ENCODE measurements at regions not wholly inside any gene's neighbourhood (a gene's known extent, or its start where the extent isn't known, plus 50 kb on each side); places are given as distances from the start of the nearest gene placed in this dataset.

DNA sequence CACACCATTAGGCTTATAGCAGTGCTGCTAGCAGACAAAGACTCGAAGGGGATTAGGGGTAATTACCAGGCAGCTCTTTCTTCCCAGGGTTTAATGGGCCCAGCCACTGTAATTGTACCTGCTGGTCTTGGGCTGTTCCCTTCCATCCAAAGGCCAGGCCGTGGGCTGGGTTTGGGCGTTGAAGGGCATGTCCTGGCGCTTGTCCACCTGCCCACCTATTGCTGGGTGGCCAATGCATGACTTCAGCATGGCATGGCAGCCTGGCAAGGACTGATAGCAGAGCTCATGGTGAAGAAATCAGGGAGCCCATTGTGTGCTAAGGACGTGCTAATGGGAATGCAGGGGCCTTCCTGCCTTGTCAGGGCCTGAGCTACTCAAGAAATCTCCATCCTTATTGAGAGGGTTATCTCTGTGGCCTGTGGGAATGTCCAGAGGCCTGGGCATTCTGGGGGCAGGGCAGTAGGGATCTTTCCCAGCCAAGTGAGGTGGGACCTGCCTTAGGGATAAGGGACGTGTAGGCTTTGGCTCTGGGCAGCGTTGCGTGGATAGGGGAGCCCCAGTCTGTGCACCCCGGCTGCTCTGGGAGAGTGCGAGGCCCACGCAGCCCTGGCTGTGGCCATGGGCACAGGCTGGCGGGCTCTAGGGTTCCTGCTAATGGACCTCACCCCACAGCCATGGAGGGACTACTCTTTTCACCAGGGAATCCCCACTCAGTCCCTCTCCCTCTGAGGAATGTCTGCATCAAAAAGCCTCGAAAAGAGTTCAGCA is 116.1 kb upstream of the PITX1 start:
- TF ChIP-seq, protein P1, sequence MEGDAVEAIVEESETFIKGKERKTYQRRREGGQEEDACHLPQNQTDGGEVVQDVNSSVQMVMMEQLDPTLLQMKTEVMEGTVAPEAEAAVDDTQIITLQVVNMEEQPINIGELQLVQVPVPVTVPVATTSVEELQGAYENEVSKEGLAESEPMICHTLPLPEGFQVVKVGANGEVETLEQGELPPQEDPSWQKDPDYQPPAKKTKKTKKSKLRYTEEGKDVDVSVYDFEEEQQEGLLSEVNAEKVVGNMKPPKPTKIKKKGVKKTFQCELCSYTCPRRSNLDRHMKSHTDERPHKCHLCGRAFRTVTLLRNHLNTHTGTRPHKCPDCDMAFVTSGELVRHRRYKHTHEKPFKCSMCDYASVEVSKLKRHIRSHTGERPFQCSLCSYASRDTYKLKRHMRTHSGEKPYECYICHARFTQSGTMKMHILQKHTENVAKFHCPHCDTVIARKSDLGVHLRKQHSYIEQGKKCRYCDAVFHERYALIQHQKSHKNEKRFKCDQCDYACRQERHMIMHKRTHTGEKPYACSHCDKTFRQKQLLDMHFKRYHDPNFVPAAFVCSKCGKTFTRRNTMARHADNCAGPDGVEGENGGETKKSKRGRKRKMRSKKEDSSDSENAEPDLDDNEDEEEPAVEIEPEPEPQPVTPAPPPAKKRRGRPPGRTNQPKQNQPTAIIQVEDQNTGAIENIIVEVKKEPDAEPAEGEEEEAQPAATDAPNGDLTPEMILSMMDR (IDR thresholded peaks at IDR 0.05): no peak
- TF ChIP-seq JUNB (IDR thresholded peaks at IDR 0.05) (no peak), ESRRA (IDR thresholded peaks at IDR 0.05; ENCODE audit: borderline replicate concordance, low read length) (no peak), HDAC2 (IDR thresholded peaks at IDR 0.05) (no peak), RAD21 (conservative IDR thresholded peaks at IDR 0.05 in 1 of 2, IDR thresholded peaks at IDR 0.05 in 1 of 2) (no peak)
- TF ChIP-seq, protein P2, sequence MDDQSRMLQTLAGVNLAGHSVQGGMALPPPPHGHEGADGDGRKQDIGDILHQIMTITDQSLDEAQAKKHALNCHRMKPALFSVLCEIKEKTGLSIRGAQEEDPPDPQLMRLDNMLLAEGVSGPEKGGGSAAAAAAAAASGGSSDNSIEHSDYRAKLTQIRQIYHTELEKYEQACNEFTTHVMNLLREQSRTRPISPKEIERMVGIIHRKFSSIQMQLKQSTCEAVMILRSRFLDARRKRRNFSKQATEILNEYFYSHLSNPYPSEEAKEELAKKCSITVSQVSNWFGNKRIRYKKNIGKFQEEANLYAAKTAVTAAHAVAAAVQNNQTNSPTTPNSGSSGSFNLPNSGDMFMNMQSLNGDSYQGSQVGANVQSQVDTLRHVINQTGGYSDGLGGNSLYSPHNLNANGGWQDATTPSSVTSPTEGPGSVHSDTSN (IDR thresholded peaks at IDR 0.05): no peak

Measured in A549 (cell line).